NCI-H146 (cell line): ENCODE measurements at regions not wholly inside any gene's neighbourhood (a gene's known extent, or its start where the extent isn't known, plus 50 kb on each side); places are given as distances from the start of the nearest gene placed in this dataset.
"Not testable (repeated sequence)": the region's sequence is repeated elsewhere in the genome, so short reads cannot be mapped to it uniquely, and the experiment has no call there.

ENCODE experiments used
- DNase-seq: peaks from one replicate; lab custom pipeline; 2025; lab: John Stamatoyannopoulos, UW

DNA sequence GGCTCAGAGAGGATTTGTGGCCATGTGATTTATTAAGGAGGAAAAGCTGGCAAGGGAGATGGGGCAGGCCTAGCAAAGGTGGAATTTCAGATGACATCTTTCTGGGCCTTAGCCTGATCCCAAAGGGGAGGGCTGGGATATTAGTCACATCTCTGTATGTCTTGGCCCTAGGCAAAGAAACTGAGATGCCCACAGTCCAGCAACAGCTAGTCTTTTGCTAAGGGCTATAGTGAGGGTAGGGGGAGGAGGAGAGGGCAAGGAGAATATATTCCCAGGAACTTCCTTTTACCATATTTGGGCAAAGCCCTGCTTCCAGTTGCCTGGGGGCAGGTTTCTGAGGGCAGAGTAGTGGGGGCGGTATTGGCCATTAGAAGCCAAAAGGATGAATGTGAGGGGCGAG is 209.8 kb upstream of the NR3C2 start:
- DNase-seq = no peak

DNA sequence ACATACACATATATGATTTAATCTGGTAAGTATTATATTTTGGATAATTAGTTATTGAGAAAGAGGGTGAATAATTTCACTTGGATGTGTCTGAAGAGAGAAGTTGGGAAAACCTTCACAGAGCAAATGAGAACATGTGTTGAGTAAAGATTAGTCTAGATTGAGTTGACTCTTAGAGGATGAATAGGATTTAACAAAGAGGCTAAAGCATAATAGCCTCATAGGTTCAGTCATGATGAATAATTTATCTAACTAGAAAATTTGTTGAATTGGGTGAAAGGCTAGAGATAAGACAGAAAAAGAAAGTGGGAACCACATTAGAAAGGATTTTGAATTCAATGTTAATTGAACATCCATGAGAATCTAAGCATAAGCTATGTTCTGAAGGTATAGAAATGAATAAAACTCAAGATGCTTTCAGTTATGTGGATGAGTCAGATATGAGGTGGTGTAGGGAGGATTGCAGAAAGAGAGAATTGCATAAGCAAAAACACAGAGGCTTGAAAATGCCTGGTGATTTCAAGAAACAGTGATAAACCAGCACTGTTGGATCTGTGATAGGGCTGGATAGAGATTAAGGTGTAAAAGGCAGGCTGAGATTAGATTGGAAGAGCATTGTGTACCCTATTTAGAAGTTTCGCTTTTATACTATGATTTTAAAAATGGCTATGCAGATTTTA is 207.6 kb upstream of the NR3C2 start:
- no peak for DNase-seq

DNA sequence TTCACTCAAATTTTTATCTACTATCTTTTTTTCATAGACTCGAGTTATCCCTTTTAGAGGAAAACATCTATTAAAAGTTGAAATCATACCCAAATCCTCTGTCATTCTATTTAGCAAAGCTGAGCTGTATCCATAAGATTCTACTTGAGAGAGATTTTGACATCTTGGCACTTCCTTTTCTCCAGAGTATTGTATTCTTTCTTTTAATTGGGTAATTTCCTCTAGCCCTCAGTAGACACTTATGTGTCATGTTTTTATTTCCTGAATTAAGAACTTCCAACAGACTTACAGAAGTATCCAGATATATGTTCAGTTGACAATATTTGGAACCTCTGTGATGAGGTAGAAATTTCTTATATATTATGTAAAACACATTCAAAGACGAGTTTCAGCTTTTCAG is 201.6 kb upstream of the NR3C2 start:
- DNase-seq = no peak

DNA sequence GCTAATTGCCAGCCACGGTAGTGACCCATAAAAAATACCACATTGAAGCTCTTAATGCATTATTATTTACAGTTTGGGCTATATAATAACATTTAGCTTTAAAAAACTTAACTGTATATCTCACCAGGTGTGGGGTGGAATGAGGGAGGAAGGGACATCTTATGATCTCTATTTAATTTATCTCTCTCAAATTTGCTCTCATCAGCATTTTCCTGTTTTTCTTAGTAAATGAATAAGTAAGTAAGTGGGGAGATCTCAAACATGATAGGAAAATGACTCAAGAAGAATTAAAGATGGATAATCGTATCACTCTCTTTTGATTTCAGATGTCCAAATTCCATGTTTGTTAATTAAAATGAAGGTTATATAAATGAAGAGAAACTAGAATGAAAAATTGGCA is 200.7 kb upstream of the NR3C2 start:
- DNase-seq = no peak

DNA sequence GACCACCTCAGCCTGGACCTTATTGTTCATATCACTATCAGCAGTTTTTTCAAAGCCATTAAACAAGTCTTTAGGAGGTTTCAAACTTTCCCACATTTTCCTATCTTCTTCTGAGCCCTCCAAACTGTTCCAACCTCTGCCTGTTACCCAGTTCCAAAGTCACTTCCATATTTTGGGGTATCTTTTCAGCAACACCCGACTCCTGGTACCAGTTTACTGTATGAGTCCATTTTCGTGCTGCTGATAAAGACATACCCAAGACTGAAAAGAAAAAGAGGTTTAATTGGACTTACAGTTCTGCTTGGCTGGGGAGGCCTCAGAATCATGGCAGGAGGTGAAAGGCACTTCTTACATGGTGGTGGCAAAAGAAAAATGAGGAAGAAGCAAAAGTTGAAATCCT is 195.9 kb upstream of the NR3C2 start:
- DNase-seq = not testable (repeated sequence)

DNA sequence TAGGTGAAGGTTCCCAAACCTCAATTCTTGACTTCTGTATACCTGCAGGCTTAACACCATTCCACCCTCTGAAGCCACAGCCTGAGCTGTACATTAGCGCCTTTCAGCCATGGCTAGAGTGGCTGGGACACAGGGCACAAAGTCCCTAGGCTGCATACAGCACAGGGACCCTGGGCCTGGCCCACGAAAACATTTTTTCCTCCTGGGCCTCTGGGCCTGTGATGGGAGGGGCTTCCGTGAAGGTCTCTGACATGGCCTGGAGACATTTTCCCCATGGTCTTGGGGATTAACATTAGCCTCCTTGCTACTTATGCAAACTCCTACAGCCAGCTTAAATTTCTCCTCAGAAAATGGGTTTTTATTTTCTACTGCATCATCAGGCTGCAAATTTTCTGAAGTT is 195.2 kb upstream of the NR3C2 start:
- not testable (repeated sequence) for DNase-seq

DNA sequence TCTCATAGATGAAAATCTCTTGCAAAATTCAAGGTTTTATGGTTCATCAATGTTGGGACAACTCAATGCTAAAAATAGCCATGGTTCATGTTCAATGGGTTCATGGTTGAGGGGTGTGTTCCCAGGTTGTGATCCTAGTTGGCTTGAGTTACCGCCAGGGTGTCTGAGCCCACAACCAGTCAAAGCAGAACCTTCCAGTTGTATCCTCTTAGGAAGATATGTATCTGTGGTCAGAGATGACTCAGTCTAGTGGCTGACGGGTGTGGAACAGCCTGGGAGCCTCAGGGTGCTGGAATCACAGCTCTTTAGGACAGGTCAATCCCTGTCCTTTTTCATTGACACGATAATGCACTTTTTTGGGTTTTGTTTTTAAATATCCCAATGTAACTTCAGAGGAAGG is 192.3 kb upstream of the NR3C2 start:
- no peak for DNase-seq

DNA sequence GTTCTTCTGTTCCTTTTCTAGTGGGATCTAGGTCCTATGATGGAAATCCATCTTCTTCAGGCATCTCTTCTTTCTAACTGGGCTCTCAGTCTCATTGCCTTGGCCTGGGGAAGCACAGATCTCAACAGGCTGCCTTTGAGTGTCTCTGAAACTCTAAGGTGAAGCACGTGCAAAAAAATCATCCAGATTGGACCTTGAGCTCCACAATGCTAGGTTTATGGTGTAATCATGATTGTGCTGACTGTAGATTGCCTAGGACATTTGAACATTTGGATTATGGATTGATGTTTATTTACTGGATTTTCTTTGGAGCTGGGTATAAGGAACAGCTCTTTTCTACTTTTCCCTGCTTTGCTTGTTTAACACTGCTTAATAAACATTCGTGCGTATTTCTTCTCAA is 191.5 kb upstream of the NR3C2 start:
- DNase-seq = no peak

DNA sequence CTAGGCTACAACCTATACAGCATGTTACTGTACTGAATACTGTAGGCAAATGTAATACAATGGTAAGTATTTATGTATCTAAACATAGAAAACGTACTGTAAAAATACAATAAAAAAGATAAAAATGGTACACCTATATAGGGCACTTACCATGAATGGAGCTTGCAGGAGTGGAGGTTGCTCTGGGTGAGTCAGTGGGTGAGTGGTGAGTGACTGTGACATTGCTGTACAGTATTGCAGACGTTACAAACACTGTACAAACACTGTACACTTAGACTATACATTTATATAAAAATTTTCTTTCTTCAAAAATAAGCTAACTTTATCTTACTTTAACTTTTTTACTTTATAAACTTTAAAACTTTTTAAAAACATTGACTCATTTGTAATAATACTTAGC is 190.3 kb upstream of the NR3C2 start:
- DNase-seq = no peak

DNA sequence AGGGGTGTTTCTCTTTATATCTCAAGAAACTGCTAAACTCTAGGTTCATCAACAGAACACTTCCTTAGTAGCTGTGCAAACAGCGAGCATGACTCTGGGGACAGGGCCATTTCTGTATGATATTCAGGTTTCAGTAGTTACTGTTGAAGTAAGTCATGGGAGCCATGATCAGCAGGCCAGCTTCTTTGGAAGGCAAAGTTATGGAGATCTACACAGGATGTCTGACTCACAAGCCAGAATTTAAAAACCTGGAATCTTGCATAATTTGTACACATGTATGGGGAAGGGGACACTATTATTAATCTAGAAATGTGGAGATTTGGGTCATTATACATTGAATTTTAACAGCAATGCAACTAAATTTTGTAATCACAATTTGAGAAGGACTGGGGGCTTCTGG is 187.8 kb upstream of the NR3C2 start:
- DNase-seq = no peak

DNA sequence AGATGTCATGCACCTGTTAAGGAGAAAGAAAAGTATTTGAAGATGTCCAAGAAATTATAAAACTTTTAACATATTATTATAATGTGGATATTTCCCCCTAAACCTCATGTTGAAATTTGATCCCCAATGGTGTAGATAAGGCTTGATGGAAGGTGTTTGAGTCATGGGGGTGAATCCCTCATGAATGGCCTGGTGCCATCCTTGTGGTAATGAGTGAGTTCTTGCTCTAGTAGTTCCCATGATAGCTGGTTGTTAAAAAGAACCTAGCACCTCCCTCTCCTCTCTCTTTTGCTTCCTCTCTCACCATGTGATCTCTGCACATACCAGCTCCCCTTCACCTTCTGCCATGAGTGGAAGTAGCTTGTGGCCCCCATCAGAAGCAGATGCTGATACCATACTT is 176.6 kb upstream of the NR3C2 start:
- DNase-seq = no peak

DNA sequence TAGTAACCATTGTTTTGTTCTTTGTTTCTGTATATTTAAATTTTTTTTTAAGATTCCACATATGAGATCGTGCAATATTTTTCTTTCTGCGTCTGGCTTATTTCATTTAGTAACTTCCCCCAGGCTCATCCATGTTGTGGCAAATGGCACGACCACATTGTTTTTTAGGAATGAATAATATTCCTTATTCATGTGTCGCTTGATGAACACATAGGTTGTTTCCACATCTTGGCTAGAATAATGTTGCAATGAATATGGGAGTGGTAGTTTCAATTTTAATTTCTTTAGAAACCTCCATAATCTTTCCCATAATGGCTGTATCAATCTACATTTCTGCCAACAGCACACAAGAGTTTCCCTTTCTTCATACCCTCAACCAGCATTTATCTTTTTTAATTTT is 166.8 kb upstream of the NR3C2 start:
- DNase-seq = no peak

DNA sequence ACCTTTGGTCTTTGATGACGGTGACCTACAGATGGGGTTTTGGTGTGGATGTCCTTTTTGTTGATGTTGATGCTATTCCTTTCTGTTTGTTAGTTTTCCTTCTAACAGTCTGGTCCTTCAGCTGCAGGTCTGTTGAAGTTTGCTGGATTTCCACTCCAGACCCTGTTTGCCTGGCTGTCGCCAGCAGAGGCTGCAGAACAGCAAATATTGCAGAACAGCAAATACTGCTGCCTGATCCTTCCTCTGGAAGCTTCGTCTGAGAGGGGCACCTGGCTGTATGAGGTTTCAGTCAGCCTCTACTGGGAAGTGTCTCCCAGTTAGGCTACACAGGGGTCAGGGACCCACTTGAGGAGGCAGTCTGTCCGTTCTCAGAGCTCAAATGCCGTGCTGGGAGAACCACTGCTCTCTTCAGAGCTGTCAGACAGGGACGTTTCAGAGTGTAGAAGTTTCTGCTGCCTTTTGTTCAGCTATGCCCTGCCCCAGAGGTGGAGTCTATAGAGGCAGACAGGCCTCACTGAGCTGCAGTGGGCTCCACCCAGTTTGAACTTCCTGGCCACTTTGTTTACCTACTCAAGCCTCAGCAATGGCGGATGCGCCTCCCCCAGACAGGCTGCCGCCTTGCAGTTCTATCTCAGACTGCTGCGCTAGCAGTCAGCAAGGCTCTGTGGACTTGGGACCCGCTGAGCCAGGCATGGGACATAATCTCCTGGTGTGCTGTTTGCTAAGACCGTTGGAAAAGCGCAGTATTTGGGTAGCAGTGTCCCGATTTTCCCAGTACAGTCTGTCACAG is 156.4 kb upstream of the NR3C2 start:
- not testable (repeated sequence) for DNase-seq

DNA sequence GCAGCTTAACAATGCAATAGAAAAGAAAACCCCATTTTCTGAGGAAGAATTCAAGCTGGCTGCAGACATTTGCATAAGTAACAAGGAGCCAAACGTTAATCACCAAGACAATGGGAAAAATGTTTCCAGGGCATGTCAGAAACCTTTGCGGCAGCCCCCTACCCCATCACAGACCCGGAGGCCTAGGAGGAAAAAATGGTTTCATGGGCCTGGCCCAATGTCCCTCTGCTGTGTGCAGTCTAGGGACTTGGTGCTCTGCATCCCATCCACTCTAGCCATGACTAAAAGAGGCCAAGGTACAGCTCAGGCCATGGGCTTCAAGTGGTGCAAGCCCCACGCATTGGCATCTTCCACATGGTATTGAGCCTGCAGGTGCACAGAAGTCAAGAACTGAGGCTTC is 147.0 kb upstream of the NR3C2 start:
- DNase-seq = no peak

DNA sequence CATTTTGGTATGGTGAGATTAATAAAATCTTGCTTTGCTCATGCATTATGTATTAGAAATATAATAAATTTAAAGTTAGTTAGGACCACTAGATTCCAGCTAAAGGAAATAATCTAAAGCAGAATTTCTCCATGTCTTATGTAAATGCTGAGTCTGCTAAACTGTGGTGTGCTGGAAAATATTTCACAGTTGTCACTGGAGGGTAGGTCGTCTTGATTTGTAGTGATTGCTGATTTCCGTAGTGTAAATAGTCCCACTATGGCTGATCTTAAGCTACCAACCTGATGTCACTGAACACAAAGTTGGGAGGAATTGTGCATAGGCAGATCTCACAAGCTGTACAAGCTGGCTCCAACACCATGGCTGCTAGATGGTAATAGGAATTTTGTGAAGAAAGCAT is 133.4 kb upstream of the NR3C2 start:
- no peak for DNase-seq

DNA sequence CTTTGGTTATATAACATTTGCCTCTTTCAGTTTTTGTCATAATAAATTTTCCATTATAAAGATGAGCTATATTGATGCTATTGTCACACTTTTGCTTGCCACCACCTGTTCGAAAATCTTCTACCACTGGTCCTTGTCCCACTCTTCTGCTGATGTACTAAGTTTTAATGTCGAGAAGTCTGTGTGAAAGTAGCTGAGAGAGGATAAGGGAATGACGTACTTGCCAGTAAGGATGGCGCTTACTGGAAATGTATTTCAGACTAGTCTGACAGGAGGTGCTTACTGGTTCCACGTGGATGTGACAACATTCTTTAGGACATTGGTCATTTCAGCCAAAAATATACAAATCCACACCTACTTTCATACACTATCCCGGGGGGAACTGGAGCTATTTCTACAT is 132.7 kb upstream of the NR3C2 start:
- no peak for DNase-seq

DNA sequence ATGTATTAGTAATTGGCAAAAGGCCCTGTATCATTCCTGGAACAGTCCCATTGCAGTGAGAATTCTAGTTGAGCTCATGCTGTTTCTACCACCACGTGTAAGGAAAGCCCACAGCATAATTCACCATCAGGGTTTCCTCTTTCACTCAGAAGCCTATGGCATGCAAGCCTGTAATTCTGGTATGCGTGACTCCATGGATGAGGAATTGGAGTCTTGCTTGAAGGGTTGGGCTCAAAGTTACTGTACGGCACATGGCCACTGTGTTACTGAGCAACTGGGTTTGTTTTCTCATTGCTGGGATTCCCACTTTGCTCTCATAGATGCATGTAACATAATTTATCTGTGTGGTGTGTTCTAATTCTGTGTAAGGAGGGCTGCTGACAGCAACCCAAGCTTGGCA is 132.3 kb upstream of the NR3C2 start:
- no peak for DNase-seq

DNA sequence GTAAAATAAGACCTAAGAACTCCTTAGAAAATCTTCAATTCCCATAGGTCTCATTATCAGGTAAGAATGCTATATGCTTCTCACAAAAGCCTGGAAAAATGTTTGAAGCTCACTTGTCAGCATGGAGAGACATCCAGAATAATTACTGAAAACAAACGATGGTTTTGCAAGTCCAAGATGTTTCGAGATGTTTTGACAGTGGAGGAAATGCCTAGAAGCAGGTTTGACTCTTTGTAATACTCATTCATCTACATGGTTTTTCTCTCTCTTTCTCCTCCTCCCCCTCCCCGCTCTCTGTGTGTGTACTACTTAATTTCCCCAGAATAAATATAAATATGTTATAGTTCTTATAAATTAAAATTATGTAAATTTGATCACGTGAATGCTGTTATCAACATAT is 131.9 kb upstream of the NR3C2 start:
- DNase-seq = no peak

DNA sequence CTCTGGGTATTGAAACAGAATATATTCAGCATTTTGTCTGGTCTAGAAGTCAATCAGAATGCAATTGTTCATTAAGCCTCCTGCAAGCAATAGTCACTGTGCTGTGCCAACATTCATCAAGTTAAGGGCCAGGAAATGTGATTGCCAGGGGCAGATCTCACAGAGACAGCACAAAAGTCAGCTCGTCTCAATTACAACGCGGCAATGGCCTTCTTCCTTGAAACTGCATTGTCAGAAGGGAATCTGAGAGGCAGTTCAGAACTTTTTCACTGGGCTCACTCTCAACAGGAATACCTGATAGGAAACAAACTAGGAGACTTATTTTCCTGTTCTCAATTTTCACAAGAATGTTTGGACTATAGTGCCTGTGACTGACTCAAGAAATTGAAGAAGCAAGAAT is 131.1 kb upstream of the NR3C2 start:
- no peak for DNase-seq

DNA sequence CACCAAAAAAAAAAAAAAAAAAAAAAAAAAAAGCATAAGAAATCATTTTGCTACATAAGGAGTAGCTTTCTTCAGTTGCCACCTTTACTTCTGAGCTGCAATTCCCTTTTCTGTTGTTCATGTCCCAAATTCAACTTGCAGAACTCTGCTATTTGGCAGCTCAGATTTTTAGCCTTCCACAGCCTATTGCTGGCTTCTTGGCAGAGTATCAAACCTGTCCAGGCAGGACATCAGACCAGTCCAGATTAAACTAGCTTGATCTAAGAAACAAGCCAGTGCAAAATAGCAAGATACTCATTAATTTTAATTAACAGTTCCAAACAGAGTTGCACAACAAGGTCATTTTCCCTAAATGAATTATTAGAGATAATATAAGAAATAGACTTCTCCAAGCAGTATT is 123.6 kb upstream of the NR3C2 start:
- DNase-seq = no peak

DNA sequence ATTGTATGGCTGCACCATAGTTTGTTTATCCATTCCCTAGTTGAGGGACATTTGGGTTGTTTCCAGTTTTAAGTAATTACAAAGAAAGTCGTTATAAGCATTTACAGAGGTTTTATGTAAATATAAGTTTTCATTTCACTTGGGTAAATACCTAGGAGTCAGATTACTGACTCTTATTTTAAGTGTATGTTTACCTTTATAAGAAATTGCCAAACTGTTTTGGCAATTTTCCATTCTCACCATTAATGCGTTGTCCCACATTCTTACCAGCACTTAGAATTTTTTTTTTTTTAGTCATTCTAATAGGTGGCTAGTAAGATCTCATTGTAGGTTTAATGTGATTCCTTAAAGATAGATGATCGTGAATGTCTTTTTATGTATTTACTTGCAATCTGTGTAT is 121.5 kb upstream of the NR3C2 start:
- no peak for DNase-seq

DNA sequence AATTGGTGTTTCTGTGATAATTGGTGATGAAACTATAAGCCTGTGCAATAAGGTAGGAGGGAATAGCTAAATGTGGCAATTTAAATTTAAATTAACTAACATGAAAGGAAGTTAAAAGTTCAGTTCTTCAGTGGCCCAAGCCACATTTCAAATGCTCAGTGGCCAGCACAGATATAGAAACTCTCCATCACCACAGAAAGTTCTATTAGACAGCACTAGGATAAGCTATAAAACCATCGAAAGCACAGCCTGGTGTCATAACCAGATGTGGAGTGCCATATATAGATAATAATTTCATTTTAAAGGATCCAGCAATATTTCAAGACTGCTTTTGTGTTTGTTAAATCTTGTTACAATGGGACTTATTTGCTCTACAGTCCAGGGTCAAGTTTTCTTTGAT is 119.3 kb upstream of the NR3C2 start:
- DNase-seq = no peak

DNA sequence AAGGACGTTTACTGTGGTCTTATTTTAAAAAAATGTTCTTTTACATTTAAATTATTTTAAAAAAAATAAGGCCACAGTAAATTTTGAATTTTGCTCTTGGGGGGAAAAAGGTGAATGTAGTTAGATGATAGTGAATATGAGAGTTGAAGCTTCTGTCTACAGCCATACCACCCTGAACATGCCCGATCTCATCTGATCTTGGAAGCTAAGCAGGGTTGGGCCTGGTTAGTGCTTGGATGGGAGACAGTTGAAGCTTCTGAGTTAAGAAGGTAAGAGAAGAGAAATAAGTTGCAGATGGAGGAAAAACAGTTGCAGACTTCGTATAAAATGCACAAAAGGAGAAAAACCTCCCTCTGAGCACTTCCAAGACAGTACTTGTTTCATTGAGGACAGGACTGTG is 115.6 kb upstream of the NR3C2 start:
- no peak for DNase-seq

DNA sequence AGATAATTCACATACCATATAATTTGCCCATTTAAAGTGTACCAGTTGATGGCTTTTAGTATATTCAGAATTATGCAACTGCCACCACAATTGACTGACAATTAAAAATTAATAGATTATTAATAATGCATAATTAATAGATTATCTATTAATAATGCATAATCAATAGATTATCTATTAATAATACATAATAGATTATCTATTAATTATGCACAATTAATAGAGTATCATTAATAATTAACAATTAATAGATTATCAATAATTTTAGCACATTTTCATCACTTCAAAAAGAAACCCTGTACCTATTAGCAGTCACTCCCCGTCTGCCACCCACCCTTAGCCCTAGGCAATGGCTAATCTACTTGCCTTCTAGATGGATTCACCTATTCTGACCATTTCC is 108.6 kb upstream of the NR3C2 start:
- DNase-seq = no peak
